ENCODE measurements at regions not wholly inside any gene's neighbourhood (a gene's known extent, or its start where the extent isn't known, plus 50 kb on each side); places are given as distances from the start of the nearest gene placed in this dataset.
"Not testable (repeated sequence)": the region's sequence is repeated elsewhere in the genome, so short reads cannot be mapped to it uniquely, and the experiment has no call there.

GRCh38 chr4:112031712-112032328, 113.4 kb upstream of the FAM241A start:
- TF ChIP-seq, protein P1, sequence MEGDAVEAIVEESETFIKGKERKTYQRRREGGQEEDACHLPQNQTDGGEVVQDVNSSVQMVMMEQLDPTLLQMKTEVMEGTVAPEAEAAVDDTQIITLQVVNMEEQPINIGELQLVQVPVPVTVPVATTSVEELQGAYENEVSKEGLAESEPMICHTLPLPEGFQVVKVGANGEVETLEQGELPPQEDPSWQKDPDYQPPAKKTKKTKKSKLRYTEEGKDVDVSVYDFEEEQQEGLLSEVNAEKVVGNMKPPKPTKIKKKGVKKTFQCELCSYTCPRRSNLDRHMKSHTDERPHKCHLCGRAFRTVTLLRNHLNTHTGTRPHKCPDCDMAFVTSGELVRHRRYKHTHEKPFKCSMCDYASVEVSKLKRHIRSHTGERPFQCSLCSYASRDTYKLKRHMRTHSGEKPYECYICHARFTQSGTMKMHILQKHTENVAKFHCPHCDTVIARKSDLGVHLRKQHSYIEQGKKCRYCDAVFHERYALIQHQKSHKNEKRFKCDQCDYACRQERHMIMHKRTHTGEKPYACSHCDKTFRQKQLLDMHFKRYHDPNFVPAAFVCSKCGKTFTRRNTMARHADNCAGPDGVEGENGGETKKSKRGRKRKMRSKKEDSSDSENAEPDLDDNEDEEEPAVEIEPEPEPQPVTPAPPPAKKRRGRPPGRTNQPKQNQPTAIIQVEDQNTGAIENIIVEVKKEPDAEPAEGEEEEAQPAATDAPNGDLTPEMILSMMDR (IDR thresholded peaks at IDR 0.05) = peak; percentile 31
- no peak for DNase-seq (ENCODE audit: low spot score)

GRCh38 chr4:112036886-112037285, 108.4 kb upstream of the FAM241A start:
- Histone ChIP-seq H3K27ac (no peak overlapping the region), H3K4me3 (no peak overlapping the region)
- TF ChIP-seq, protein P1 (IDR thresholded peaks at IDR 0.05) = no peak
- no peak for DNase-seq (ENCODE audit: low spot score)

More at GRCh38 chr4:112031712-112032328, 113.4 kb upstream of the FAM241A start:
- H3K27ac ChIP-seq = no peak overlapping the region
- no peak overlapping the region for H3K4me3 ChIP-seq

- DNase-seq (ENCODE audit: low spot score) = no peak
- TF ChIP-seq, protein P1 (IDR thresholded peaks at IDR 0.05) = no peak
- H3K4me3 ChIP-seq = no peak overlapping the region
- H3K27ac ChIP-seq = no peak overlapping the region
These were observed 106.4 kb upstream of the FAM241A start for GRCh38 chr4:112038861-112039260.

GRCh38 chr4:112049119-112049518, 96.1 kb upstream of the FAM241A start:
- DNase-seq (ENCODE audit: low spot score); H3K27ac ChIP-seq: not testable (repeated sequence)

GRCh38 chr4:112053825-112054350, 91.4 kb upstream of the FAM241A start:
- Histone ChIP-seq H3K4me3 (no peak overlapping the region), H3K27ac (no peak overlapping the region)
- no peak for DNase-seq (ENCODE audit: low spot score)
- TF ChIP-seq, protein P1 (IDR thresholded peaks at IDR 0.05) = no peak

More at GRCh38 chr4:112049119-112049518, 96.1 kb upstream of the FAM241A start:
- H3K4me3 ChIP-seq = not testable (repeated sequence)

- H3K27ac ChIP-seq = no peak overlapping the region
- TF ChIP-seq, protein P1 (IDR thresholded peaks at IDR 0.05) = no peak
- no peak for DNase-seq (ENCODE audit: low spot score)
- H3K4me3 ChIP-seq = no peak overlapping the region
These were observed 90.2 kb upstream of the FAM241A start for GRCh38 chr4:112055100-112055499.

GRCh38 chr4:112057470-112057869, 87.8 kb upstream of the FAM241A start:
- no peak overlapping the region for H3K4me3 ChIP-seq
- DNase-seq (ENCODE audit: low spot score) = no peak

More at GRCh38 chr4:112057470-112057869, 87.8 kb upstream of the FAM241A start:
- TF ChIP-seq, protein P1 (IDR thresholded peaks at IDR 0.05) = no peak
- H3K27ac ChIP-seq = no peak overlapping the region
